ENCODE measurements at regions not wholly inside any gene's neighbourhood (a gene's known extent, or its start where the extent isn't known, plus 50 kb on each side); places are given as distances from the start of the nearest gene placed in this dataset.
A peak's percentile ranks its signal among the peaks of the same experiment; 100 is the strongest.

DNA sequence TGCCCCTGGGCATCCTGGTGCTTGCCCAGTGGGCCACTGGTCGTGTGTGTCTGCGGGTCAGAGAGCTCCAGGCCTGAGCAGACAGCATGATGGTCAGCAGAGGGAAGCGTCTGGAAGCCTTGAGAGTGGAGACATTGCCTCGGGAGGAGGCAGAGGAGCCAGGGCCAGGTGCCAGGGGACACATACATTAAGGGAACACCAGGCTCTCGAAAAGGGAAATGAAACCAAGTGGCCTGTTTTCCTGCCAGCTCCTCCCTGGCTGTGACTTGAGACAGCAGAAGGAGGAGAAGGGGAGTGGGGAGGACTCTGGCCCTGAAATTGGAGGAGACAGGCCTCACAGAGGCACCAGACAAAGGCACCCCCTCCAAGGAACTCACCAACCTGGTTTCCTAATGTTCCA is 62.4 kb upstream of the LRP8 start (continued):
- TF ChIP-seq KAT2A (conservative IDR thresholded peaks at IDR 0.05; ENCODE audit: control insufficient read depth, low read depth, low read length) (no peak), PML (IDR thresholded peaks at IDR 0.05; ENCODE audit: low read length) (no peak), ETV6 (conservative IDR thresholded peaks at IDR 0.05 in 1 of 2, IDR thresholded peaks at IDR 0.05 in 1 of 2; ENCODE audit: borderline replicate concordance in 1 of 2, low read depth in 1 of 2) (no peak), RCOR1 (conservative IDR thresholded peaks at IDR 0.05; ENCODE audit: low read depth, low read length) (no peak), SRF (IDR thresholded peaks at IDR 0.05; ENCODE audit: low read depth in 2 of 2, low read length in 2 of 2) (no peak), EP300 (IDR thresholded peaks at IDR 0.05; ENCODE audit: borderline replicate concordance in 1 of 2, control insufficient read depth in 1 of 2, low read depth in 2 of 2, low read length in 2 of 2) (no peak)
- TF ChIP-seq, protein P1, sequence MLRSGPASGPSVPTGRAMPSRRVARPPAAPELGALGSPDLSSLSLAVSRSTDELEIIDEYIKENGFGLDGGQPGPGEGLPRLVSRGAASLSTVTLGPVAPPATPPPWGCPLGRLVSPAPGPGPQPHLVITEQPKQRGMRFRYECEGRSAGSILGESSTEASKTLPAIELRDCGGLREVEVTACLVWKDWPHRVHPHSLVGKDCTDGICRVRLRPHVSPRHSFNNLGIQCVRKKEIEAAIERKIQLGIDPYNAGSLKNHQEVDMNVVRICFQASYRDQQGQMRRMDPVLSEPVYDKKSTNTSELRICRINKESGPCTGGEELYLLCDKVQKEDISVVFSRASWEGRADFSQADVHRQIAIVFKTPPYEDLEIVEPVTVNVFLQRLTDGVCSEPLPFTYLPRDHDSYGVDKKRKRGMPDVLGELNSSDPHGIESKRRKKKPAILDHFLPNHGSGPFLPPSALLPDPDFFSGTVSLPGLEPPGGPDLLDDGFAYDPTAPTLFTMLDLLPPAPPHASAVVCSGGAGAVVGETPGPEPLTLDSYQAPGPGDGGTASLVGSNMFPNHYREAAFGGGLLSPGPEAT (IDR thresholded peaks at IDR 0.05; ENCODE audit: low read depth), result peak; percentile 40; the same call in 1 of the 2 replicates
- TF ChIP-seq, protein P2, sequence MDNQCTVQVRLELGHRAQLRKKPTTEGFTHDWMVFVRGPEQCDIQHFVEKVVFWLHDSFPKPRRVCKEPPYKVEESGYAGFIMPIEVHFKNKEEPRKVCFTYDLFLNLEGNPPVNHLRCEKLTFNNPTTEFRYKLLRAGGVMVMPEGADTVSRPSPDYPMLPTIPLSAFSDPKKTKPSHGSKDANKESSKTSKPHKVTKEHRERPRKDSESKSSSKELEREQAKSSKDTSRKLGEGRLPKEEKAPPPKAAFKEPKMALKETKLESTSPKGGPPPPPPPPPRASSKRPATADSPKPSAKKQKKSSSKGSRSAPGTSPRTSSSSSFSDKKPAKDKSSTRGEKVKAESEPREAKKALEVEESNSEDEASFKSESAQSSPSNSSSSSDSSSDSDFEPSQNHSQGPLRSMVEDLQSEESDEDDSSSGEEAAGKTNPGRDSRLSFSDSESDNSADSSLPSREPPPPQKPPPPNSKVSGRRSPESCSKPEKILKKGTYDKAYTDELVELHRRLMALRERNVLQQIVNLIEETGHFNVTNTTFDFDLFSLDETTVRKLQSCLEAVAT (IDR thresholded peaks at IDR 0.05), result no peak

DNA sequence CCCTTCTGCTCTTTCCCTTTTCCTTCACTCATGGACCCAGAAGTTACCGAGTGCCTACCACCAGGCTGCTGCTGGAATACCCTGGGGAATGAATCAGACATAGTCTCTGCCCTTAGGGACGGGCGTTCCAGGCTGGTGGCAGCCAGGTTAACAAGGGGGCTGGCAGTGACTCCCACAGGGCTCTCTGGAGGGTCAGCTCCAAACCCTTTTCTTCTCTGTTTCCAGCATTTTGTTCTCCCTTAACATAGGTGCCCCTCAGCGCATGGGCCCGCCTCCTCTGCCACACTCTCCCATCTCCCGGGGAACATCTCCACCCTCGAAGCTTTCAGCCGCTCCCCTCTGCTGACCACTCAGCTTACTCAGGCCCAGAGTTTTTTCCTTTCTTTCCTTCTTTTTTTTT is 62.9 kb upstream of the LRP8 start:
- 84% methylated on average over 8 of the region's 8 CpGs for WGBS (ENCODE audit: insufficient coverage, insufficient replicate concordance, low lambda C conversion rate, missing lambda C conversion rate)
- peaks cover 6% of the 10 kb centered on the region for H3K4me1 ChIP-seq (ENCODE audit: control insufficient read depth, insufficient read depth, low read length)
- no peak overlapping the region for H2AFZ ChIP-seq (ENCODE audit: control insufficient read depth, low read depth, low read length)
- H3K79me2 ChIP-seq (ENCODE audit: control insufficient read depth, insufficient read depth, low read length), result no peaks in the 10 kb centered on the region
- intact Hi-C loops (cut with micrococcal nuclease; ENCODE audit: unreplicated experiment) (loop anchor here (5.0 kb wide), 1 partner anchor 63 kb away; the partner anchor contains the start of gene LRP8), in situ Hi-C loops (cut with MboI) (loop anchor here (5.0 kb wide), 1 partner anchor 113 kb away; no protein-coding TSS in a partner anchor)
- no peak for ATAC-seq
- POLR2A ChIA-PET, result interaction anchor here (0.6 to 1.0 kb wide), 4 partner anchors 22 to 1293 kb away, joined by 3 to 5 read pairs (median 3); no protein-coding TSS in a partner anchor
- H3K9me3 ChIP-seq (replicated peaks; ENCODE audit: control insufficient read depth, insufficient read depth, low read length), result no peaks in the 10 kb centered on the region; the same call in 2 of the 3 replicates
- H3K27ac ChIP-seq (ENCODE audit: control insufficient read depth, insufficient read depth), result no peak overlapping the region
- SMC1A ChIA-PET (ENCODE audit: uncharacterized antibody, unreplicated experiment), result interaction anchor here (0.7 to 8.0 kb wide), 6 partner anchors 15 to 111 kb away, joined by 3 to 107 read pairs (median 4); no protein-coding TSS in a partner anchor
- H3K27me3 ChIP-seq (replicated peaks in 1 of 2; ENCODE audit: control insufficient read depth in 2 of 2, insufficient read depth in 2 of 2, low read length in 1 of 2), result no peaks in the 10 kb centered on the region
- no peaks in the 10 kb centered on the region for H4K20me1 ChIP-seq (ENCODE audit: control insufficient read depth, insufficient read depth)
- FAIRE-seq, result no peak
- H3K4me2 ChIP-seq (ENCODE audit: control insufficient read depth, insufficient read depth), result no peak overlapping the region
- no peak overlapping the region for H3K9ac ChIP-seq (ENCODE audit: control insufficient read depth, insufficient read depth, low read length)
- no TSS peak for BruUV-seq (replicated peaks)
- no peak overlapping the region for H3K4me3 ChIP-seq
- H3K36me3 ChIP-seq (ENCODE audit: control insufficient read depth in 2 of 2, insufficient read depth in 2 of 2, low read length in 1 of 2), result no peaks in the 10 kb centered on the region
- RAD21 ChIA-PET (ENCODE audit: unreplicated experiment), result interaction anchor here (0.6 to 7.0 kb wide), 11 partner anchors 10 to 194 kb away, joined by 3 to 105 read pairs (median 3); no protein-coding TSS in a partner anchor
- DNase-seq (ENCODE audit: low read depth, low spot score), result no peak
- CTCF ChIA-PET, result interaction anchor here (0.6 to 10.2 kb wide), 6 partner anchors 10 to 111 kb away, joined by 3 to 185 read pairs (median 4); no protein-coding TSS in a partner anchor
- TF ChIP-seq MYC (IDR thresholded peaks at IDR 0.05; ENCODE audit: insufficient read depth, insufficient read length, insufficient replicate concordance, low read length, severe bottlenecking) (no peak), EGR1 (IDR thresholded peaks at IDR 0.05; ENCODE audit: borderline replicate concordance in 1 of 2, low read depth in 2 of 2, low read length in 2 of 2) (no peak)
- TF ChIP-seq, protein P2 (IDR thresholded peaks at IDR 0.05), result no peak
- TF ChIP-seq, protein P3, sequence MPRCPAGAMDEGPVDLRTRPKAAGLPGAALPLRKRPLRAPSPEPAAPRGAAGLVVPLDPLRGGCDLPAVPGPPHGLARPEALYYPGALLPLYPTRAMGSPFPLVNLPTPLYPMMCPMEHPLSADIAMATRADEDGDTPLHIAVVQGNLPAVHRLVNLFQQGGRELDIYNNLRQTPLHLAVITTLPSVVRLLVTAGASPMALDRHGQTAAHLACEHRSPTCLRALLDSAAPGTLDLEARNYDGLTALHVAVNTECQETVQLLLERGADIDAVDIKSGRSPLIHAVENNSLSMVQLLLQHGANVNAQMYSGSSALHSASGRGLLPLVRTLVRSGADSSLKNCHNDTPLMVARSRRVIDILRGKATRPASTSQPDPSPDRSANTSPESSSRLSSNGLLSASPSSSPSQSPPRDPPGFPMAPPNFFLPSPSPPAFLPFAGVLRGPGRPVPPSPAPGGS (IDR thresholded peaks at IDR 0.05; ENCODE audit: borderline replicate concordance, insufficient read depth, low read depth, low read length, poor library complexity, severe bottlenecking), result no peak
